CD4-positive, alpha-beta T cell treated with Interleukin-15 for 4 hours (primary cell): ENCODE measurements at regions not wholly inside any gene's neighbourhood (a gene's known extent, or its start where the extent isn't known, plus 50 kb on each side); places are given as distances from the start of the nearest gene placed in this dataset.

Experiments
- DNase-seq: peaks from one replicate; pipeline ENCODE4 v3.0.0-alpha.2; 2020; ENCODE audit warnings: low spot score

DNA sequence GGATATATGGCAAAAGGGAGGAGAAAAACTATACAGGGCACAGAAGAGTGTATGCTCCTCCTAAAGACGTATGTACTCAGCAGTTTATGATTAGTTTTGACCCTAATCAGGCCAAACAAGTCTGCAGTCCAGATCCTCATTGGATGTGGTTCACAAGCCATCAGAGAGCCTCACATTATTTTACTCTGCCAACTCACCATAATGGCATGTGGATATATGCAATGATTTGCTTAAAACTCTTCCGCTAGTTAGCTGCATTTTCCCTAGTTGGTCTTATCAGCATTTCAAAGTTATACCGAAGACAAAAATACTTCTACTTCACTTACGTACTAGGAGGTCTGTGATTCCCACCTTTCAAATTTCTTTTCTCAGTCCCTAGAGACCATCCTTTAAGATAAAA is 198.4 kb downstream of the CMPK2 start:
- DNase-seq: no peak

GRCh38 chr2:6671913-6672312 is 193.8 kb downstream of the CMPK2 start:
- DNase-seq: no peak

- DNase-seq: no peak
These were observed 191.3 kb downstream of the CMPK2 start for GRCh38 chr2:6674381-6674780.

DNA sequence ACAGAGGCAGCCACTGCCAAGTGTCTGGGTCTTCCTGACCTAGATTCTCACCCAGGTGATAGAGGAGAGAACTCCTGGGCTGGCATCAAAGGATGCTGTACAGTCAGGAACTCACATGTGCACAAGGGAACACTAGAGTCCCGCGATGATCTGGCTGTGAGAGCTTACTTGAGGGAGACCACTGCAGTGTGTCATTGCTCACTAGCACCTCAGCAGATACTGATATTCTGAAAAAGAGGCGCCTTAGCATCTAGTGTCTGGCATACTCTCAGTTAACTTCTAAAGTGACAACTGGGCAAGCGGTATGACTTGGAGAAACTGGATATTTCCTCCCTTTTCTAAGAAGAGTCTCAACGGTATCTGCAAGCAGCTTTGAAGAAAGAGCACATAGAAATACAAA is 189.9 kb downstream of the CMPK2 start:
- DNase-seq: no peak

DNA sequence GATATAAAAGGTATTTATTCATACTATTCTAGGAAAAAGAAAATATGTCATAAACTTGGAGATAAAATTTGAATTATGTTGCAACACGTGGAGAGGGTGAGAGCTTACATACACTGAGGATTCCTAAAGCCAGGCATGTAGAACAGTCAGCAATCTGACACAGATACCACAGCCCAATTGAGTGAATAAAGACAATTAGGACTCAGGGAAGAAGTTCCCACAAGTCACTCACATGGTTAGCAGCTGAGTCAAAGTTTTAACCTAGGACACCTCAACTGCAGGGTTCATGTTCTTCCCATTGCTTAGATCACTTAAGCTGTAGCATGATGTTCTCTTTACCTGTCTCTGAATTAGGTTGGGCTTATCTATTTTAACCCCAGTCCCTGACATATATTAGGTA is 189.5 kb downstream of the CMPK2 start:
- no peak for DNase-seq

GRCh38 chr2:6676776-6677175 is 188.9 kb downstream of the CMPK2 start:
- DNase-seq: no peak

GRCh38 chr2:6679471-6679870 is 186.2 kb downstream of the CMPK2 start:
- no peak for DNase-seq

GRCh38 chr2:6683516-6683915 is 182.2 kb downstream of the CMPK2 start:
- DNase-seq: no peak

DNA sequence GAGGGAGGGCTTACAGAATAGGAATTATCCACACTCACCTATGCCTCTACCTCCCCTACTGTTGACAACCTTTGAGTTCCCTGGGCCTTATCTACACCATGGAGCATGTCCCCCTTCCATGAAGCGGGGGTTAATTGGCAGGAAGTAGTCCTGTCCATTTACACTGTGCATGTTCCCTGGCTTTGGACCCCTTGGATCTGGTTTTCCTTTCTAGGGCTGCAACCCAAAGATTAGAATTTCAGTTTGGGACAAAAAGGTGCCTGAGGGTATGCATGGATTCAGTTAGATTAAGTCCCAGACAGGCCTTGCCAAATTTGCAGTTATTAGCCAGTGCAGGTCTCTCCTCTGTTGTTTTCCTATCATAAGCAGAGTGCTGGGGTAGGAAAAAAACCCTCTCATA is 180.3 kb downstream of the CMPK2 start:
- DNase-seq: no peak

GRCh38 chr2:6692056-6692455 is 173.7 kb downstream of the CMPK2 start:
- no peak for DNase-seq

DNA sequence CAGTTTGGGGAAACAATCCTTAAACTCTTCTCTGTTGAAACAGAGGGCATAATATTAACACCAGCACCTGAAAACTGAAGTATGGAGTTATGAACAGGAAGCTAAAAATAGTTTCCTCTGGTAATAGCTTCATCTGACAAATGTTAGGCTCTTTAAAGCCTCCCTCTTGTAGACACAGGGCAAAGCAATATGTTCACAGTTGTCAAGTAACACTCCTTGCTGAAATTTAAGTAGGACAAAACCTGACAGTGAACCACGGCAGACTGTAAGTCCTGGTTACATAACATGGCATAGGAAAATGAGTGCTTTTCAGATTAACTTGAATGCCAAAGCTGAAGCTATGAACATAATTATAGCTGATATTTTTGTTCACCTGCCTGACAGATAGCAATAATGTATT is 172.9 kb downstream of the CMPK2 start:
- no peak for DNase-seq

DNA sequence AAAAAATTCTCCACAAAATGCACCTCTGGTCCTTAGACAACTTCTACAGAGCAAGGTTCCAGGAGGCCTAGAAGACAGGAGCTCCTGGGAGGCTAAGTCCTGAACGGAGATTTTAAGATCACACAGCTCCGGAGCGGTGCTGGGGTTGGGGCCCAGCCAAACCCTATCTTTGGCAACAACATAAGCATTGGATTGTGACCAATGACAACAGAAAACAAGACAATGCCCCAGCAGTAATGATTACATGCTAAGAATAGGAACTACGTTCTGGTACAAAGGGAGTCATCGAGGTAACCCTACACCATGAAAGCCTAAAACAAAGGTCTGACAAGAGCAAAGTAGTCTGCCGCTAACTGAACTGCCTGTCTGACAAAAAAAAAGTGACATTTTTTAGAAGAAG is 171.2 kb downstream of the CMPK2 start:
- DNase-seq: no peak

GRCh38 chr2:6700335-6700734 is 165.4 kb downstream of the CMPK2 start:
- DNase-seq: no peak

DNA sequence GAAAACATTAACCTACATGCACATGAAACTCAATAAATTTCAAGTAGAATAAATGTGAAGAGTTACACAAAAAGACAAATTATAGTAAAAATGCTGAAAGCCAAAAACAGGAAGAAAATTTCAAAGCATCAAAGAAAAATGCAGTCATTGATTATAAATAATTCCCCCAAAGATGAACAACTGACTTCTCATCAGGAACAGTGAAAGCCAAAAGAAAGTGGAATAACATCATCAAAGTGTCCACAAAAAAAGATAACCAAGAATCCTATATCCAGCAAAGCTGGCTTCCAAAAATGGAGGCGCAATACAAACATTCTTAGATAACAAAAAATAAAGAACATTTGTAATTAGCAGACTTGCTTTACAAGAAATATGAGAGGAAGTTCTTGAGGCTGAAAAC is 161.6 kb downstream of the CMPK2 start:
- no peak for DNase-seq

- DNase-seq: no peak
These were observed 144.3 kb downstream of the CMPK2 start for GRCh38 chr2:6721395-6721794.

- DNase-seq: no peak
These were observed 143.1 kb downstream of the CMPK2 start for GRCh38 chr2:6722574-6722973.

DNA sequence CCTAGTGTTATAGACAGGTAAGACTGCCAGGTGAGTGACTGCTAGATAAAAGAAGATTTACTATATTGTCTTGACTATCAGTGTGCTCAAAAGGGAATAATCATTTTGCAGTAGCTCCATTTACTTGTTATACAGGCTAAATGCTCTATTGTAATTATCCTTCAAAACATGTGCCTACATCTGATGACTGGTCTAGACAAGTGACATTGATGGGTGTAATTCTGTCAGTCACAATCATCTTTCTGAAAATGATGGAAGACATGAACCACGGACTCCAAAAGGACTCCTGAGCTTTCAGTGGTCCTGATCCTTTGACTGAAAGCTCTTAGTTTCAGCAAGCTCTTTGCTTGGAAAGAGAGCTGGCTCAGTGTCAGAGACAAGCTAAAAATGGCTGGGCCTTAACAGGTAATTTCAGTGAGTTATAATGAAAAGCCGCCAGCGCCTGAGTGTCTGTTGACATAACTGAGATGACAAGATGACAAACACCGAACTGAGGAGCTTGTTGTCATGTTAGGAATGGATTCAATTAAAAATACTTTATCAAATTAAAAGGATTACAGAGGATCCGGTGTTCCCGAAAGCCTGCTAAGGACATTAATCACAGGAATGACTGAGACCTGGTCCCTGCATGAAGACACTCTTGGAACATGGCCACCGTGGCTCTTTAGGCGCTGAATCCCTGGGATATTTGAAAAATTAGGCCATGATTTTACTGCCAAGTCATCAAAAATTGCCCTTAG is 141.7 kb downstream of the CMPK2 start:
- DNase-seq: no peak

- no peak for DNase-seq
These were observed 141.0 kb downstream of the CMPK2 start for GRCh38 chr2:6724605-6725140.

GRCh38 chr2:6728156-6728555 is 137.6 kb downstream of the CMPK2 start:
- DNase-seq: no peak

DNA sequence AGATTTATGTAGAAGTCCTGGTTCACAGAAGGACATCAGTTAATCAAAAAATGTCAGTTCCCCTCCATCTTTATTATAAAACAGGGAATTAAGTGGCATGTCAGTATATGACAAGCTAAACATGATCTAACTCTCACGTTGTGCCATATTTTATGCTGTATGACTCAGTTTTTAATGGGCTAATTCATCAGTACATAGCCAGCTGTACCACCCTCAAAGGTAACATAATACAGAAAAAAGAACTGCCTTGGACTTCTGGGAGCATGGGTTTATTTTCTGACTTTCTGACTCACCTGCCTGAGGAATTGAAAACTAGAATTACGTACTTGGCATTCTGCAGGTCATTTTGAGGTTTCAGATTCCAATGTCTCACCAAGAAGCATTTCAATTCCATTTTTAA is 135.7 kb downstream of the CMPK2 start:
- DNase-seq: no peak

DNA sequence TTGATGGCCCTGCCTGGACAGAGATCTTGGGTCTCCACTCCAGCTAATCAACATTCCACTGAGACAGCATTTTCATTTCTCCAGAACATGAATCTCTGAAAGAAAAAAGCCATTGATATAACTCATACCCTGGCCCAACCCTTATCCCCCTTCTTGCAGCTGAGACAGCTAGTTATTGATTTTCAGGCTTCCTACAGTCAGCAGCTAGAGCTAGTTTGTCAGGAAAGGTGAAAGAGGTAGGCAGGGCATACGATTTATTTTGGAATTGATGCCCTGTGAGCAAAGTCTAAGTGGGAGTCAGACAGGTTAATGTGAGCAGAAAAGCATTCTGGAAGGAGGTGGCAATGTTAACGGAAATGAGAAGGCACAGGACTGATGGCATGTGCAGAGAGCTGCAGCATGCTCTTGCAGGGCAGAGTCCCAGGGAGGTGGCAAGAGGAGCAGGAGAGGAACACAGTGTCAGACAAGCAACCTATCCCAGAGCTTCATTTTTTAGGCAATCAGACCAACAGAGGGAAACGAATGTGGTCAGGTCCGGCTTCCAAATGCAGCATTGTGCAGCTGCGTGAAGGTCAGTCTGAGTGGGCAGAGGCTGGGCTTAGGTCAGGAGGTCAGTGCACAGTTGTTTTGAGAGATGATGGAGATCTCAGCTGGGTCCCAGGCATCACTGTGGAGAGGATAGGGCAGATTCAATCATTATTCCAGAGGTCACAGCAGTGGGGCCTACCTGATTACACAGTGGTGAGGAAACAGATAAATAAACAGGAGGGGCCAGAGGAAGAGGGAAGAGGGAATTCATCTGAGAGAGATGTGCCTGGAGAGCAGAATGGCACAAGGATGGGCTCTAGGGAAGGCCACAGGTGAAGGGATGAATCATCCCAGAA is 134.8 kb downstream of the CMPK2 start:
- no peak for DNase-seq

GRCh38 chr2:6739547-6739946 is 126.2 kb downstream of the CMPK2 start:
- DNase-seq: no peak

GRCh38 chr2:6741229-6741628 is 124.5 kb downstream of the CMPK2 start:
- no peak for DNase-seq
